ENCODE measurements at regions not wholly inside any gene's neighbourhood (a gene's known extent, or its start where the extent isn't known, plus 50 kb on each side); places are given as distances from the start of the nearest gene placed in this dataset.

DNA sequence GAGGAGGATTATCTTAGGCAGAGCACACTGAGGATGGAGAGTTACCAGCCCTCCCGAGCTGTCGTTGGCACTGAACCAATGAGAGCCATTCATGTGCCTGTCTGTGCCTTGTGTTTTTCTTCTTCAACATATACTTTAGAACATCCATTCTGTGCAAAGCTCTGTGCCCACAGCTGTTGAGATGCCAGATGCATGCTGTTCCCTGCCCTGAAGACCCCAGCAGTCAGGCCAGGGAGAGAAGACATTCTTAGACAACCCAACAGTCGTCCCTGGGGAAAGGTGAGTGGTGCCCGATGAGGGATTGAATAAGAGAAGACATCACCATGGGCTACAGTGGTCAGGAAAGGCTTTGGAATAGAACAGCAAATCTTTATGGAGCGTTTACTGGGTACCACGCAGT is 114.1 kb downstream of the NRN1 start:
- no peak for TF ChIP-seq CTCF (conservative IDR thresholded peaks at IDR 0.05; ENCODE audit: low read depth, low read length)
- no peak for TF ChIP-seq EZH2 (IDR thresholded peaks at IDR 0.05; ENCODE audit: low read length, unreplicated experiment)
- TF ChIP-seq EZH2phosphoT487 (IDR thresholded peaks at IDR 0.05; ENCODE audit: borderline replicate concordance, low read length): no peak
